Suprapubic skin (tissue), 4 donors: ENCODE measurements at regions not wholly inside any gene's neighbourhood (a gene's known extent, or its start where the extent isn't known, plus 50 kb on each side); places are given as distances from the start of the nearest gene placed in this dataset.

Source experiments
- DNase-seq, 2 donors: peaks; one replicate each; pipeline ENCODE4 v3.0.0-alpha.2; 2019; ENCODE audit warnings: low spot score in 2 of 2
- H3K27ac ChIP-seq: fragments of 200-600 bp; sonication (generic); one replicate; pipeline ENCODE4 v1.5.1; 2019
- H3K27me3 ChIP-seq: fragments of 200-600 bp; sonication (generic); one replicate; pipeline ENCODE4 v1.5.1; 2019
- H3K36me3 ChIP-seq: fragments of 200-600 bp; sonication (generic); one replicate; pipeline ENCODE4 v1.5.1; 2019
- H3K4me1 ChIP-seq: fragments of 200-600 bp; sonication (generic); one replicate; pipeline ENCODE4 v1.5.1; 2019
- H3K4me3 ChIP-seq: fragments of 200-600 bp; sonication (generic); one replicate; pipeline ENCODE4 v1.5.1; 2019; ENCODE audit warnings: mild to moderate bottlenecking
- H3K9me3 ChIP-seq: fragments of 200-600 bp; sonication (generic); one replicate; pipeline ENCODE4 v1.5.1; 2019
- CTCF ChIP-seq, 2 donors: fragments of 200-600 bp in 1 of 2; fragments of 450-650 bp in 1 of 2; sonication (generic) in 1 of 2; IDR thresholded peaks; one replicate each; pipeline ENCODE4 v1.5.1; 2016 to 2019; ENCODE audit warnings: antibody characterized with exemption in 2 of 2, mild to moderate bottlenecking in 1 of 2, moderate library complexity in 1 of 2
- EP300 ChIP-seq: sonication (generic); formaldehyde crosslinking; IDR thresholded peaks from one replicate; pipeline ENCODE4 v1.6.1; 2017; ENCODE audit warnings: antibody characterized with exemption
- POLR2A ChIP-seq, 2 donors: fragments of 450-650 bp; IDR thresholded peaks; one replicate each; pipeline ENCODE4 v1.6.1; 2017; ENCODE audit warnings: antibody characterized with exemption in 2 of 2, mild to moderate bottlenecking in 2 of 2, moderate library complexity in 2 of 2
- POLR2AphosphoS5 ChIP-seq, 3 donors: sonication (generic); formaldehyde crosslinking; IDR thresholded peaks; one replicate each; pipeline ENCODE4 v1.6.1; 2017; ENCODE audit warnings: antibody characterized with exemption in 3 of 3
- WGBS: methylation state at CpG from one replicate; pipeline ENCODE4 v1.1.5; 2018; 5-methylcytosine and 5-hydroxymethylcytosine counted together

- Histone ChIP-seq H3K4me1 (no peaks in the 10 kb centered on the region), H3K27ac (no peak overlapping the region), H3K36me3 (no peaks in the 10 kb centered on the region), H3K27me3 (no peaks in the 10 kb centered on the region), H3K4me3 (no peak overlapping the region), H3K9me3 (no peaks in the 10 kb centered on the region)
- DNase-seq, result no peak
- TF ChIP-seq POLR2A (IDR thresholded peaks at IDR 0.05) (no peak), EP300 (no peak), POLR2AphosphoS5 (IDR thresholded peaks at IDR 0.05) (no peak), CTCF (IDR thresholded peaks at IDR 0.05) (no peak)
Measured at GRCh38 chr12:105949391-105949790, 189.4 kb downstream of the NUAK1 start.

DNA sequence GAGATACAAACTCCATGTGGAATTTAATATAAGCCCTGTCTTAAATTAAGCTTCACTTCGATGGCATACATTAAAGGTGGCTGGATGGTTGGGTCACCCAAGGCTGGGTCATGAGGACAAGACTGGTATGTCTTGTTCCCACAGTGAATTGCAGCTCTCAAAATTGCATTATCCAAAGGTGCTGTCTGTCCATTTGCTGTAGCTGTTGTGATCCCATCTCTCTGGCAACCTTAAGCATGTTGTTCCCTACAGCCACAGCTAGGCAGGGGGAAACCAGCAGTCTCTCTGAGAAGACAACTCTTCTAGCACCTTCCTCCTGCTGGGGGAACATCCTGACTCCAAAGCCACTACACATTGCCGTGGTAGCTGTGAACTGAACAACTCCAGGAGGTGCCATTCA lies 187.0 kb downstream of the NUAK1 start:
- no peaks in the 10 kb centered on the region for H3K36me3 ChIP-seq
- no peaks in the 10 kb centered on the region for H3K27me3 ChIP-seq
- 100% methylated on average over 1 of the region's 2 CpGs for WGBS
- H3K4me3 ChIP-seq, result no peak overlapping the region
- H3K27ac ChIP-seq, result no peak overlapping the region
- no peaks in the 10 kb centered on the region for H3K4me1 ChIP-seq
- TF ChIP-seq POLR2AphosphoS5 (IDR thresholded peaks at IDR 0.05) (no peak), EP300 (no peak), POLR2A (IDR thresholded peaks at IDR 0.05) (no peak), CTCF (IDR thresholded peaks at IDR 0.05) (no peak)
- DNase-seq, result no peak
- H3K9me3 ChIP-seq, result no peaks in the 10 kb centered on the region

DNA sequence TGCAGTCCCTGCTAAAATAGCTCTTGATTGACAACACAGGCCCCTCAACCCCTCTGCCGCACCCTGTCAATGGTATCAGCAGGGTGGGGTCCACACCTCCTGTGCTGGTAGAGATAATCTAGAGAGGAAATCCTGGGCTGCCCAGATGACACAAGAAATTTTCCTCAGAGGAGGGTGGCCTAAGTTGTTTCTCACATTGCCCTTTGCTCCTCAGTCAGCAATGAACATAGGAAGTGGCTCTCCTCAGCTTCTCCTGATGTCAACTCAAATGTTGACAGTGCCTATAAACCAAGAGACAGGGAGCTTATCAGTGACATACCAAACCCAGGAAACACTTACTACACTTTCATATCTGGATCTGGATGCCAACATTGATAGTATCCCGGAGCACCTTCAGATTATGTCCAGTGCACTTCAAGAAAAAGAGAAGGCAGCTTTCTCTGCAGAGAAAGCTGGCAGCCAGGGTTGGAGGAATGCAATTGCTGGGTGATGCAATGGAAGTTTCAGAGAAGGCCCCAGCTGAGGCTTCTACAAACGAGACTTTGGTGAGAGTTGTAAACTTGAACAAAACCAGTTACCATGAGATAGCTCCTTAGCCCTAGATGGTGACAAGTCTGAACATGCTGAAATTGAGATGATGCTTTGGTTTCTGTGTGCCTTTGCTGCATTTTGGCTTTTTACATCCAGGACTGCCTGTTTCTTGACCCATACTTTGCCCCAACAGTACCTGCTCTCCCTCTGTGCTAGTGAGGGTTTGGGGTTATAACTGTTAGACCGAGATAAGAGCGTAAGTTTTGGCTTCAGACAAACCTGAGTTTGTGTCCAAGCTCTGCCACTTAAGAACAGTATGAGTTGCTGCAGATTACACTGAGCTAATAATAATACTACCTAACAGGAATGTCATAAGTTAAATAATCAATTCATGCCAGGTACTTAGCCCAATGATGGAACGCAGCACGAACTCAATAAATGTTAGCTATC lies 183.5 kb downstream of the NUAK1 start:
- Histone ChIP-seq H3K27me3 (no peaks in the 10 kb centered on the region), H3K36me3 (no peaks in the 10 kb centered on the region), H3K27ac (no peak overlapping the region), H3K4me3 (no peak overlapping the region), H3K9me3 (no peaks in the 10 kb centered on the region), H3K4me1 (peaks cover 1% of the 10 kb centered on the region)
- 80% methylated on average over 6 of the region's 7 CpGs for WGBS
- no peak for DNase-seq
- TF ChIP-seq CTCF (IDR thresholded peaks at IDR 0.05), result no peak
- TF ChIP-seq EP300, result no peak
- TF ChIP-seq POLR2AphosphoS5 (IDR thresholded peaks at IDR 0.05), result no peak
- TF ChIP-seq POLR2A (IDR thresholded peaks at IDR 0.05), result no peak

DNA sequence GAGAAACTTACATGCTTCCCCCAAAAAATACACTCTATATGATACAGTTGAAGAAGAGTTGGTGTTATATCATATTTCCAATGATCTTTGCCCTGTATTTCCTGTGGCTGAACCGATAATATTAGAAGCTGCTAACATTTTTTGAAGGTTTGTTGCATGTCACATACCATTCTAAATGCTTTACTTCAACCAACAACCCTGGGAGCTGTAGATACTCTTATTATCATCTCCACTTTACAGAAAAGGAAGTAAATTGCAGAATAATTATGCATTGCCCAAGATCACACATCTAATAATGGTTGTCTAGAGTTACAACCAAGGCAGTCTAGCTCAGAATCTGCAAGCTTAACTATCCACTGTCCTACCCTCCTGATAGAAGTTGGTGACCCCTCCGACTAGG lies 182.8 kb downstream of the NUAK1 start:
- no peaks in the 10 kb centered on the region for H3K27me3 ChIP-seq
- no peak overlapping the region for H3K4me3 ChIP-seq
- peaks cover 4% of the 10 kb centered on the region for H3K4me1 ChIP-seq
- no peak for DNase-seq
- no peak for TF ChIP-seq EP300
- no peak for TF ChIP-seq POLR2A (IDR thresholded peaks at IDR 0.05)
- TF ChIP-seq CTCF (IDR thresholded peaks at IDR 0.05), result no peak
- TF ChIP-seq POLR2AphosphoS5 (IDR thresholded peaks at IDR 0.05), result no peak
- no peaks in the 10 kb centered on the region for H3K36me3 ChIP-seq
- H3K27ac ChIP-seq, result no peak overlapping the region
- 85% methylated on average over 2 of the region's 2 CpGs for WGBS
- no peaks in the 10 kb centered on the region for H3K9me3 ChIP-seq

- Histone ChIP-seq H3K4me3 (no peak overlapping the region), H3K9me3 (no peaks in the 10 kb centered on the region), H3K36me3 (no peaks in the 10 kb centered on the region), H3K27me3 (no peaks in the 10 kb centered on the region), H3K4me1 (peaks cover 4% of the 10 kb centered on the region), H3K27ac (no peak overlapping the region)
- TF ChIP-seq EP300 (no peak), POLR2A (IDR thresholded peaks at IDR 0.05) (no peak), POLR2AphosphoS5 (IDR thresholded peaks at IDR 0.05) (no peak), CTCF (IDR thresholded peaks at IDR 0.05) (no peak)
- no peak for DNase-seq
- 71% methylated on average over 2 of the region's 2 CpGs for WGBS
Measured at GRCh38 chr12:105956662-105957457, 181.9 kb downstream of the NUAK1 start.
